Caki2 (cell line): ENCODE measurements at regions not wholly inside any gene's neighbourhood (a gene's known extent, or its start where the extent isn't known, plus 50 kb on each side); places are given as distances from the start of the nearest gene placed in this dataset.

Experiments
- DNase-seq: peaks from one replicate; pipeline ENCODE4 v3.0.0-alpha.2; 2015; ENCODE audit warnings: low read depth
- in situ Hi-C: cut with HindIII; loops from 2 replicates; pipeline ENCODE4 v1.10.0; 2016; ENCODE audit warnings: low sequenced_read_pairs, low pct_unique_long_range_greater_than_20kb, mixed read lengths

DNA sequence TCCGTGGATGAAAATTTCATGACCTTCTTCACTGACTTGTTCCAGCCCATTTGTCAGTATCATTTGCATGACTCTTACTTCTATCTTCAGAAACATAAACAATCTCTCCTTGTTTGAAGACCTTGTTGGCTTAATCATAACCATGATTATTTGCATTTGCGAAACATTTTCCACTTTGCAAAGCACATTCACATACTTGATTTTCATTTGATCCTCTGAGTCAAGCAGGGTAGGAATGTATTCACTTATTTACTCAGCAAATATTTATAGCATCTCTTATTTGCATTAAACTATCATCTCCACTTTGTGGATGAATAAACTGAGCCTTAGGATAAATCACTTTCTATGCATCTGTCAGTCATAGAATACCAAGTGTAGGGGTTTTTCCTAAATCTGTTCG, 343.0 kb upstream of the SGCD start:
- DNase-seq, result no peak
- in situ Hi-C loops, result no loop called here

DNA sequence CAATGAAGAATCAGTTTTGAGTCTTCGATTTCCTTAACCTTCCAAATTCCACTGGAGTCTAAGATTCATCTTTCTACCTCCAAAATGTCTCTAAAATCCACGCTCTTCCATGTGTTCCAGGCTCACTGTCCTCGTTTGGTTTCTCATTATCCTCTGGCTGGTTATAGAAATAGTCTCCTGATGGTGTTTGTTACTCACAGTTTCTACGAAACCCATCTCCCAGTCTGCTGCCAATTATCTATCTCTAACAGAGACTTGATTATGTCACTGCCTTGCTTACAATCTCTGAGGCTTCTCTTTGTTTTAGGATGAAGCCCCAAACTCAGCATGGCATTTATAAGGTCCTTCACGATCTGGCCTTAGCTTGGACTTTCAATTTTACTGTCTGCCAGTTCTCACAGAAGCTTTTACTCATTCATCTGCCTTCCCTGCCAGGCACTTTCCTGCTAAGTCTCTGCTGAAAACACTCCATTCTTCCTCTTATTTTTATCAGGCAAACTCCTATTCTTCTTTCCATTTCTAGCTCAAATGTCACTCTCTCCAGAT, 339.6 kb upstream of the SGCD start:
- no peak for DNase-seq
- in situ Hi-C loops, result no loop called here

DNA sequence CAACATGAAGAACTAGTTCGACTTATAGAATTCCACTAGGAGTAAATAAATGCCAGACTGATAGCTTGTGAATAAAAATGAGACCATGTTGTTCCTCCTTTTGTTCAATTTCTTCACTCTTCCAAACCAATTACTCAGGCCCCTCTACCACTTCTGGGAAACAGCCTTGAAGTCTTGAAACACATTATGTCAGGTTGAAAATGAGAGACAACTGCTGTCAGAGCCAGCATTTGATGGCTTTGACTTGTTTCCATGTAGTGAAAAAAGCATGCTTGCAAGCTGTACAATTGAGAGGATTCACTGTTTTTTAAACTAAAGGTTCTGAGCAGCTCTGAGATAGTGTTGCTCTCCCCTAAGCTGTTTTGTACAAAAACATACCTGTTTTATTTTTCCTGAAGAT, 337.1 kb upstream of the SGCD start:
- DNase-seq, result no peak
- in situ Hi-C loops, result no loop called here

DNA sequence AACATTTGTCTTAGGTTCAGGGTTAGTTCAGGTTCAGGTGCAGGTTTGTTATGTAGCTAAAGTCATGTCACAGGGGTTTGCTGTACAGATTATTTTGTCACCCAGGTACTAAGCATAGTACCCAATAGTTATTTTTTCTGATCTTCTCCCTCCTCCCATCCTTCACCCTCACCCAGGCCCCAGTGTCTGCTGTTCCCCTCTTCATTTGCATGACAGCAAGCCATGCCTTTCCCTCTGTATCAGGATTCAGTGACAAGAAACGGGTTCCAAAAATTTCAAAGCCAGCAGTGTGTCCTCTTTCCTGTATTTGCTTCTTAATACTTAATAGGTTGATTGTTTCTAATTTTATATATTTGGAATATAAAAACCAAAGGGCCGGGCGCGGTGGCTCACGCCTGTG, 330.8 kb upstream of the SGCD start:
- no peak for DNase-seq
- in situ Hi-C loops, result no loop called here

DNA sequence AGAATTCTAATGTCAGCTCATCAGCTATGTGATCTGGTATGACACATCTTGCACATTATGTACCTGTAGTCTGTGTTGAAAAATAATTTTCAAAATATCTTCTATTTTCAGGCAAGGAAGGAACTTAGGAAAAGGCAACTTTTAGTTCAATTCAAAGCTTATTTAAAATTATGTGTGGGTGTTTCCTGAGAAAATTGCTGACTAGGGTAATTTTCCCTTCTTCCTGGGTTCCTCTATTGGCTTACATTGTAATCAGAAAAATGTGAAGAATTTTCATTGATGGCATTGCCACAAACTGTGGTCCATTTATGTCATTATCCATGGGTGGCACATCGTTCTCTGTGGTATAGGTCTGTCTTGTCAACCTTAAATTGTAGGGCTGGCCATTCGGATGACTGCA, 328.7 kb upstream of the SGCD start:
- no peak for DNase-seq
- in situ Hi-C loops, result no loop called here

DNA sequence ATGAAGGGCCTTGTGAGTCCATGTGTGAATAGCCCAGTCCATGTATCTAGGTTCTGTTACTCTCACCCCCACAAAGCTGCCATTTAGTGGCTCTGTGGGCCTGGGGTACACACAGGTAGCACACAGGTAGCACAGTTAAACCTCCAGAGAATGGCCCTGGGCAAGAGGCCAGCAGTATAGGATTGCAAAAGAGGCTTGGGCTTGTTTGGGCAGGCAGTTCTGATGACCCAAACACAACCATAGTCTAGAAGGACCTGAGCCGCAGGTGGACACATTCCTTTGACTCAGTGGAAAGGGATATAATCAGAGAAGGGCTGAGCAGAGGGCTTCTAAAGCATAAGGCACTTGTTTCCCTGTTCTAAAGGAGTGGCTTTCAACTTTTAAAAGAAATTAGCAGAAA, 326.8 kb upstream of the SGCD start:
- in situ Hi-C loops, result no loop called here
- DNase-seq, result no peak

DNA sequence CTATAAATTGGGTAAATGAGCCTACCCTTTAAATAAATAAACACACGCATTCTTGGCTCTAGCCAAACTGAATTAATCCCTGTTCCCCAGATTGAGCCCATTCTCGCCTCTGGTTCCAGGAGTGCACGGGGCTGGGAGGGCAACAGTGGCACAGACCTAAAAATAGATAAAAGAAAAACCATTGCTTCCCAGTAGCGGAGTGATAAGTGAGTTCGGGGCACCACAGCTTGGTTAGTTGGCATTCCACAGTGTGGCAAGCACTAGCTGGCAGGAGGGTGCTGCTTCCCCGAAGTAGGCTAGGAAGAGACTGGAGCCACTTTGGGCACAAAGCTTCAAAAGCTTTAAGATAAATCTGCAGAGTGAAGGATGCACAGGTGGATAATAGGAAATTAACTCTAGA, 322.2 kb upstream of the SGCD start:
- in situ Hi-C loops, result no loop called here
- DNase-seq, result no peak

DNA sequence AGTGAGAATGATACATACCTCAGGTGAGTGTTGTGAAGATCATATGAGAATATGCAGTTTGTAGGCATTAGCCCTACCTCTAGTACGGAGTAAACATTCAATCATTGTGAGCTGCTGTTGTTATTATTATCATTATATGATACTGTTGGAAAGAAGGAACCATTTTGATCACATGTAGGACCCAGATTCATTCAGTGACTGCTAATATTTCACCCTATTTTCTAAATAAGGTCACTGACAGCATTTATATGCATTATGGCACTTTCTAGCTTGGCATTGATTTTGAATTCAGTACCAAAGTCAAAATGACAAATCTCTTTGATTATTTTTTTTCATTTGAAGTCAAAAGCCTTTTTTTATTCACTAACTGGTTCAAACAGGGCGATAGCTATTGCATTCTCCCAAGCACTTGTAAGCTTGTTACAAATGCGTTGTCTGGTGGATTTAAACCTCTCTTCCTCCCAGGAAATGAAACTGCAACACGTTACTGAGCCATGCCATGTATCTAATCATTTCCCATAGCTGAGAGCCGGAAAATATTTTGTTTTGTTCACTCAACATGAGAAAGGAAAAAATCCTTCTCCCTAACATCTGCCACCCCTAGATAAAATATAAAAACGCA, 320.8 kb upstream of the SGCD start:
- no peak for DNase-seq
- in situ Hi-C loops, result no loop called here

DNA sequence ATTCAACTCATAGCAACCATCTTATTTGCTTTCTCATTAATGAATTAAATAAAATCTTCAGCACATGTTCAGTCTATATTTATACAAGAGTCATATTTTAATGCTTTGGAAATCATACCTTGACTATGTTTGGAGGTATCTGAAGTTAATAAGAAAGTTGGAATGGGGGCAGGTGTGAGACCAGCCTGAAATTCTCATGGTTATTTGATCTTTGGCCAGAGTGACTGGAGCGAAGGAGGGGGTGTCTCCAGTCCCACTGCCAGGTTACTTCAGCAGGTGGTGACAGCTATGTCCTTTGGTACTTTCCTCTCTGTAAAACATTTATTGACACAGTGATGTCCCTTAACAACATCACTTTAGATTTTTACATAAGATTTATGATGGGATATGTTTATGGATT, 318.1 kb upstream of the SGCD start:
- in situ Hi-C loops, result no loop called here
- no peak for DNase-seq

DNA sequence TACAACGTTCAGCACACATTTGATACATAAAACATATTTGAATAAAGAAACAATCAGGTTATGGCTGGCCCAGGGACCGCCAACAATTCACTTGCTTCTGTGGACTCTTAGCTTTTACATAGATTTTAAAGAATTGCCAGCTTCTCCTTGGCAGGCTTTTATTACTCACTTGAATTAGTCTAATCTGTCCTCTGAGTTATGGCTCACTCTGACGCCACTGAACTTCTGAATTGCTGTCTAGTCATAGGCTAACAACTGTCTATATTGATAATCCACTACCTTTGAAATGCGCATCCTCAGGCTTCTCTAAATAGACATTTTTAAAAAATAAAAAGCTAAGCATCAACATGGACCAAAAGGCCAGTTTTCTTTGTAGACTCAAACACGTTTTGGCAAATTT, 317.4 kb upstream of the SGCD start:
- in situ Hi-C loops, result no loop called here
- no peak for DNase-seq

DNA sequence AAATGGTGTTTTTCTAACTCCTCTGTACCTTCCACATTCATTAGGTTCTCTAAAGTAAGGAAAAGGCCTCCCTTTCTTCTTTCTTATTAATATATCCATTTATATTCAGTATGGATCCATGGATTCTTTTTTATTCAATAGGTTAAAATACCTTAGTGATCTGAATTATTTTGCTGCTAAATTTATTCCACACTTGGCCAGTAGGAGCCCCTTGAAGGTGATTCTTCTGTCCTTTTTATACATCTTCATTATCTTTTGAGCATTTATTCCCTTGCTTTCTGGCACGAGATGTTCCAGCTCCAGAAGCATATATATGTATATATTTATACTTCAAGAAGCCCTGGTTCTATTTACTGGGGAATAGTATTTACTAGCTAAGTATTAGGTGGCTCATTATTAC, 311.8 kb upstream of the SGCD start:
- in situ Hi-C loops, result no loop called here
- no peak for DNase-seq

DNA sequence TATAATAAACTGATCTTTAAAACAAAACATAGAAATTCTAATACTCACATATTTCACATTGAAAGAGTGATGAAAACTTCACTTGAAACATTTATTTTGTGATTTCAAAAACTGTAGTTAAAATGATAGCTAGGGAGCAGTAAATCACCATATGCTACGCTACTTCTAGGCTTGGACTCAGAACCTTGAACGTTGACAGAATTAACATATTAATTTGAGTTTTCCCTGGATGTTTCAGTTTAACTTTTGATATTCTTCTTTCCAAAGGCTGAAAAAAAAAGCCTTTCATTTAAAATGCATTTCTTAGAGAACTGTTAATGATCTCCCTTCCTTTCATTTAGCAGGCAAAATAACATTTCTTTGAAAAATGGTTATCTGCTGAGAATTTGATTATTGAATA, 307.8 kb upstream of the SGCD start:
- no peak for DNase-seq
- in situ Hi-C loops, result no loop called here

DNA sequence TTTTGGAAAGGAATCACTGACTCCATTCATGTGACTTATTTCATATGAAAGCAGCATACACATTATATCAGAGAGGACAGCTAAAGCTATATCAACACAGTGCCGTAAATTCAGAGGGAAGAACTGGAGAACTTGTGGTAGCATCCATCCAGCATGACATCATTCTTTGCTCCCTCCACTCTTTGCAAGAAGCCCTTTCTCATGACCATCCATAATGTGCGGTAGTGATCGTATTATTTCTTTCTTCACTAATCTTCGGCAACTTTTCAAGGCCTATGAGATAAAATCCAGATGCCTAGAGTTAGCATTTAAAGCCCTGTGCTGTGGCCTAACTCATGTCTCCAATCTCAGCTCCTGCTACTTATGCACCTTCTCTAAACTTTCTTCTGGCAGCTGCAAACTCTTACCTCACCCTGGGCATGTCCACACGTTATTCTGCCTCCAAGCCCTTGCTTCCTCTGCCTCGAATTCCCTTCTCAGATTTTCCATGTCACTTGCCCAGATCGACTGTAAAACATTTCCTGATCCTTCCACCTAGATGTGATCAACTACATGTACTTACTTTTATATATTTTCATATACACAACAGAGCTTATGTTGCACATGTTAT, 307.3 kb upstream of the SGCD start:
- in situ Hi-C loops, result no loop called here
- DNase-seq, result no peak

DNA sequence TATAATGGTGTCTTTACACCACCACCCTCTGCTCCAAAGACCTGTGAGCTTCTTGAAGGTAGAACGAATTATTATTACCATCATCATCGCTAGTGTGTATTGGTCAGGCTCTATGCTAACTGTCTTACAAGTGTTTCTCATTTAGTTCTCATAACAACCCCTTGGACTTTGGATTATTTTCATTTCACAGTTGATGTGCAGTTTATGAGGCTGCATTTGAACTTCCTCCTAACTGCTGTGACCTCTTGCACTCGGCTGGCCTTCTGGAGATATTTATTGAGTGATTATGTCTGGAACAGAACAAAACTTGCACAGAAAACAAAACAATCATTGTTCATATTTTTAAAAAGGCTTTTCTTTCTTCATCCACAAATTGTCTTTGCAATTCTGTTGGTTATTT, 306.3 kb upstream of the SGCD start:
- in situ Hi-C loops, result no loop called here
- DNase-seq, result no peak

DNA sequence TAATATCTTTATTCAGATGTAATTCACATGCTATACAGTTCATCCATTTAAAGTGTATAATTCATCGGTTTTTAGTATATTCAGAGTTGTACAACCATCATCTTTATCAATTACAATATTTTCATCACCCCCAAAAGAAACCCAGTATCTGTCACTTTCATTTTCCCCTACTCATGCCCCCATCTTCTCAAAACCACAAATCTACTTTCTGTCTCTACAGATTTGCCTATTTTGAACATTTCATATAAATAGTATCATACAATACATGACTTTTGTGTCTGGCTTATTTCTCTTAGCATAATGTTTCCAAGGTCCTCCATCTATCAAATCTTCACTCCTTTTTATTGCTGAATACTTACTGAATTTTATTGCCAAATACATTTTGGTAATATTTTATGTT, 305.1 kb upstream of the SGCD start:
- in situ Hi-C loops, result no loop called here
- DNase-seq, result no peak

DNA sequence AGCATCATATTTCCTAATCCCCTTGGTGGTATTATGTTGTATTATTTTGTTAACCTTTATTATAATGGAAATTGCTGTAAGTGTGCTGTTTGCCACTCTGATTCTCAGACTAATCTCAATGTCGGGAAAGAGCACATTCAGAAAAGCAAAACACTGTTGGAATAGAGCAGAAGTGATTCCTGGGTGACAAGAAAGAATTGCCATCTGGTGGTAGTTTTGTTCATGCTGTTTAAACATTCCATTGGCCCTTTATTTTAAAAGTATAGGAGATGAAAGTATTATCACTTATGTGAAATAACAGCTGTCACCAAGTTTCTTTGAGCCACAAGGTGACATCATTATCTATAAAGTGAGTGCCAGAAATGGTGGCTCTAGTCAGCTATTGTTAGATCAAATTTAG, 301.3 kb upstream of the SGCD start:
- no peak for DNase-seq
- in situ Hi-C loops, result no loop called here

DNA sequence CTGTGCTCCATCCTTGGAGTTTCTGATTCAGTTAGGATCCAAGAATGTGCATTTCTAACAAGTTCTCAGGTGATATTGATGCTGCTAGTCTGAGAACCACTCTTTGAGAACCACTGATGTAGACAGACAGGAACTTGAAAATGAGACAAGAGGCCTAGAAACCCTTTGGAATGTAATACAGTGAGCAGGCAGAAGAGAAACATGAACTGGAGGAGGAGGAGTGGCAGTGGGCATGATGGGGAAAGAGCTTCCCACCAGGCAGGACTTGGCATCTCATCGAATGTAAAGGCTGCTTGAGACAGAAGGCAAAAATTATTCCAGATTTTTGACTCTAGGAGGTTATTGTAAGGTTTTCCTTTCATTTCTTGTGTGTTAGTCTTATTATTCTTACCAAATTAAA, 295.8 kb upstream of the SGCD start:
- DNase-seq, result no peak
- in situ Hi-C loops, result loop anchor here (10.0 kb wide), 1 partner anchor 344 kb away; no protein-coding TSS in a partner anchor

DNA sequence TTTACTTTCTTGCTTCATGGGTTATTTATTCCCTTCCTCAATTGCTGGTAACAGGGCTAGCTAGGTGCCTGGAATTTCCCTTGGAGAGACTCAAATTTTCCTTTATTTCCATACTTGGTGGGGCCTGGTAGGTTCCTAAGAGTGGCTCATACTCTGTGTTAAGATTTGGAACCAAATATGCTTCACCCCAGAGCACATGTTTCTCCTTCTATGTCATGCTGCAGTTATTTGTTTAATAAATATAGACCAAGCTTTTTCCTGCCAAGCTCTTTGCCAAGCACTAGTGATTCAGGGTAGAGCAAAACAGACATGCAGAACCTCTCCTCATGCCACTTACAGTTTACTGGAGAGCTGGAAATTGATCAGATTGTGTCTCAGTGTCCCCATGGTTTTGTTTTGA, 290.3 kb upstream of the SGCD start:
- in situ Hi-C loops, result loop anchor here (10.0 kb wide), 1 partner anchor 338 kb away; no protein-coding TSS in a partner anchor
- no peak for DNase-seq

DNA sequence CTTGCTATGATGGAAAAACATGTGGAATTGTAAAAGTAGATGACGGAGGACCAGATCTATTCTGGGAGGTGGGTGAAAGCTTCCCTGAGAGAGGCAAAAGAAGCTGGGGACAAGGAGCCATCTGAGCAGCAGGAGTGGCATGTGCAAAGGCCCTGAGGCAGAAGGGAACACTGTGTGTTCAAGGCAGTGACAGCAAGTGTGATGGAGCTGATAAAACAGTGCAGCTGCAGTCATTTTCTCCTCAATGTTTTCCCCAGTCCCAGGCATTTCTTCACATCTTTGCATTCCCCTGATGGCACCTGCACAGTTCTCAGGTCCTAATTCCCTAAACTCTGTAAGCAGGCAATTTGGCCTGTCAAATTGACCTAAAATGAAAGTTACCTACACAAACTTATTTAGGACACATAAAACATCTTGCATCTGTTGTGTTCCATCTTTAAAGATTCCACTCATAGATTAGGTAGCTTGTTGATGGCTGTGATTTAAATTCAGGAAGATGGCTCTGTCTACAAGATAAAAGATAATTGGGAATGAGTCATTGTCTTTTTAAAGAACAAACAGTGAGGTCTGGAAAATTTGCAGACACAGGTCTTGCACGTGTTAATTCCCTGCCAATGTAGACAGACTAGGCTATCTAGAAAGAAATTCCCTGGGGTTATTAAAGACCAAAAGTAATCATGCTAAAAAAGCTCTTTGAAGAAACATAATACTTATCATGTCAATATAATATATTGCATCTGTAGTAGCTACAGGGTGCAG, 289.6 kb upstream of the SGCD start:
- in situ Hi-C loops, result loop anchor here (10.0 kb wide), 1 partner anchor 337 kb away; no protein-coding TSS in a partner anchor
- no peak for DNase-seq
